ENCODE measurements at regions not wholly inside any gene's neighbourhood (a gene's known extent, or its start where the extent isn't known, plus 50 kb on each side); places are given as distances from the start of the nearest gene placed in this dataset.

GRCh38 chr16:64225696-64226095 lies 896.2 kb downstream of the CDH11 start:
- H3K9me2 ChIP-seq (ENCODE audit: insufficient read depth, low read length): no peaks in the 10 kb centered on the region

GRCh38 chr16:64225036-64225435 lies 896.8 kb downstream of the CDH11 start:
- no peaks in the 10 kb centered on the region for H3K79me2 ChIP-seq (replicated peaks; ENCODE audit: insufficient read depth, low read length)
- H3F3A ChIP-seq (ENCODE audit: insufficient read depth, low read length, poor library complexity, severe bottlenecking): no peaks in the 10 kb centered on the region
- H3K9me3 ChIP-seq (ENCODE audit: low read length): no peaks in the 10 kb centered on the region
- H3K9me2 ChIP-seq (ENCODE audit: insufficient read depth, low read length): no peaks in the 10 kb centered on the region
- H3K27me3 ChIP-seq (ENCODE audit: insufficient read depth, low read depth, low read length): no peaks in the 10 kb centered on the region
- no peaks in the 10 kb centered on the region for H4K20me1 ChIP-seq (ENCODE audit: insufficient read depth)
- no peak overlapping the region for H3K9ac ChIP-seq (ENCODE audit: low read length)
- H3K4me2 ChIP-seq (ENCODE audit: low read length): no peak overlapping the region
- no peaks in the 10 kb centered on the region for H3K36me3 ChIP-seq (ENCODE audit: insufficient read depth, low read length)
- no peak overlapping the region for H3K4me3 ChIP-seq (ENCODE audit: low read length)
- no peak overlapping the region for H3K27ac ChIP-seq (ENCODE audit: low read length)
- H2AFZ ChIP-seq (ENCODE audit: low read depth, low read length): no peak overlapping the region
- TF ChIP-seq MXI1 (conservative IDR thresholded peaks at IDR 0.05; ENCODE audit: poor library complexity, severe bottlenecking) (no peak), EZH2 (IDR thresholded peaks at IDR 0.05; ENCODE audit: borderline replicate concordance, insufficient read depth, low read length, poor library complexity, severe bottlenecking) (no peak), EP300 (conservative IDR thresholded peaks at IDR 0.05; ENCODE audit: poor library complexity, severe bottlenecking) (no peak), REST (IDR thresholded peaks at IDR 0.05; ENCODE audit: borderline replicate concordance) (no peak), SMC3 (conservative IDR thresholded peaks at IDR 0.05; ENCODE audit: poor library complexity) (no peak), RAD21 (conservative IDR thresholded peaks at IDR 0.05) (no peak), TAF1 (IDR thresholded peaks at IDR 0.05; ENCODE audit: low read depth) (no peak)

More at GRCh38 chr16:64225696-64226095, 896.2 kb downstream of the CDH11 start:
- H3K4me2 ChIP-seq (ENCODE audit: low read length): no peak overlapping the region
- no peaks in the 10 kb centered on the region for H3K27me3 ChIP-seq (ENCODE audit: insufficient read depth, low read depth, low read length)
- H2AFZ ChIP-seq (ENCODE audit: low read depth, low read length): no peak overlapping the region
- no peak overlapping the region for H3K27ac ChIP-seq (ENCODE audit: low read length)
- H3K4me3 ChIP-seq (ENCODE audit: low read length): no peak overlapping the region
- H3K79me2 ChIP-seq (replicated peaks; ENCODE audit: insufficient read depth, low read length): no peaks in the 10 kb centered on the region
- H3K9me3 ChIP-seq (ENCODE audit: low read length): no peaks in the 10 kb centered on the region
- H3K36me3 ChIP-seq (ENCODE audit: insufficient read depth, low read length): no peaks in the 10 kb centered on the region
- TF ChIP-seq CTCF (IDR thresholded peaks at IDR 0.05; ENCODE audit: poor library complexity, severe bottlenecking): no peak
- no peak for TF ChIP-seq POLR2AphosphoS5 (IDR thresholded peaks at IDR 0.05)
- TF ChIP-seq EZH2 (IDR thresholded peaks at IDR 0.05; ENCODE audit: borderline replicate concordance, insufficient read depth, low read length, poor library complexity, severe bottlenecking): no peak
- TF ChIP-seq TAF1 (IDR thresholded peaks at IDR 0.05; ENCODE audit: low read depth): no peak
- TF ChIP-seq EP300 (conservative IDR thresholded peaks at IDR 0.05; ENCODE audit: poor library complexity, severe bottlenecking): no peak
- no peak for TF ChIP-seq REST (IDR thresholded peaks at IDR 0.05; ENCODE audit: borderline replicate concordance)
- H4K20me1 ChIP-seq (ENCODE audit: insufficient read depth): no peaks in the 10 kb centered on the region
- H3F3A ChIP-seq (ENCODE audit: insufficient read depth, low read length, poor library complexity, severe bottlenecking): no peaks in the 10 kb centered on the region
- H3K9ac ChIP-seq (ENCODE audit: low read length): no peak overlapping the region
